NCI-H187 (cell line): ENCODE measurements at regions not wholly inside any gene's neighbourhood (a gene's known extent, or its start where the extent isn't known, plus 50 kb on each side); places are given as distances from the start of the nearest gene placed in this dataset.

Source experiments
- DNase-seq, 2 experiments: peaks; one replicate each; lab custom pipeline; 2025; lab: John Stamatoyannopoulos, UW

GRCh38 chr7:130912862-130913638, 179.0 kb upstream of the KLF14 start:
- DNase-seq = no peak

GRCh38 chr7:130913639-130914553, 179.9 kb upstream of the KLF14 start:
- DNase-seq = peak in 1 of 2 experiments; percentile 44

- DNase-seq = no peak
Measured at GRCh38 chr7:130914554-130915294, 180.7 kb upstream of the KLF14 start.

DNA sequence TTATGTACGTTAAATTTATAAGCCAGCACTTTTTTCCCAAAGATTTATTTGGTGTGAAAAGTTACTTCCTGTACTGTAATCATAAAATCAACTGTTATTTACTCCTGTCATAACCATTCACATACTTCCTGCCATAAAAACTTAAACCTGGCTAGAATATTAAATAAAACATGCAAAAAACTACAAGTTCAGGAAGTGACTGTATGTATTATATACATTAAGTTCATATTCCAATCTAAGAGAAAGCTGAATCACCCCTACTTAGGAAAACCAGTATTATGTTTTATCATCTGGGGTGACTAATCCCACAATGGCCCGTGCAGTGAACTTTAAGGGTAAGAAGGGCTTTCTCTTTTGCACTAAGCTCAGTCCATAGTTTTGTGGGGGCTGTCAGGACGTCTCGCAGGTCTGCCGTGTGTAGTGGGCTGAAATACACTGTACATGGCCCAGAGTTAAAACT, 183.7 kb upstream of the KLF14 start:
- DNase-seq = no peak

DNA sequence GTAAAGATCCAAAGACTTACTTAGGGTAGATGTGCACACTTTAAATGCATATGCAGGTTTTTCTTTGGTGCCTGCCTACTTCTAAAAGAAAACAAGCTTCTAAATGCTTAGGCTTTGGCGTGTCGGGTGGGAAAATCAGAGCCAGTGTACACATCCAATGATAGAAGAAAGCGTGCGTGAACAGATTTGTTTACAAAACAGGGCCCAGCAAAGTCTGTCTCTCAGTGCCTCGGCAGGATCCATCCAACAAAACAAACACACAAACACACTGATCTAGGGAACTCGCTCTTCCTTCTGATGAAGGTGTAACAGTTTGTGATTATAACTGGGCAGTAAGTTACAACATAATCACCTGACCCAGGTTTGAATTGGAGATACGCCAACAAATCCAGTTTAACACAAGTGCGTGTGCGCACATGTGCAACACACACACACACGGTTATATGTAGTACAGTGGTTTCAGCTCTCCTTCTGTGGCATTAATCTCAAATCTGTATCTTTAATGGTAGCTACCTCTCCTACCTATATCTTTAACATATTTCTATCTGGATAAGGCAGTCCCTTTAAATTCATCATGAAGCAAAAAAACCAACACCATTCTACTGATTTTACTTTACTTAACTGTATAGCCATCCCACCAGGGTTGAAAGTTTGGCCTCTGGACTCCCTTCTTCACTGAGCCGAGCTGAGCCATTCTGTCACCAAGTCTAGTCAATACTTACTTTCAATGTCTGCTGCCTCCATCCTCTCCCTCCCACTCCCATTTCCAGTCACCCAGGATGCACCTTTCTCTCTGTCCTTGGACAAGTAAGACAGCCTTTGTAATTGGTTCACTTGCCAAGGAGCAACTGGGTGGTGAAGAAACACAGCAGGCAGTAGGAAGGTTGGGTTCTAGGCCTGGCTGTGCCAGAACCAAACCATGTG, 184.4 kb upstream of the KLF14 start:
- DNase-seq = no peak

GRCh38 chr7:130919316-130920103, 185.5 kb upstream of the KLF14 start:
- DNase-seq = no peak

DNA sequence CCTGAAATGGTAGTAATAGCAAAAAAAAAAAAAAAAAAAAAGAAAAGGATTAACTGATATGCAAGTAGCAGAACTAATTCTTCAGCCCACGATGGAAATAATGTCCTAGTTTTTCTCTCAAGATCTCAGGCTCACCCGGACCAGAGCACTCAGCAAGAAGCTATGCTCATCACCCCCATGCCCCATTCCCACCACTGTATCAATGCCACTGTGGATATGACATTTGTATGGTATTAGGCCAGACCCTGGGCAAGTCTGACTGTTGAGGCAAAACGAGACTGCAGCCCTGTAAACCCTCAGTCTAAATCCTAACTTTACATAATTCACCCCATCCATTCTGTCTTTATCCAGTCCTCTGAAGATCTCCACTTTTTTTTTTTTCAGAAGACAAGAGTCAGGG, 186.1 kb upstream of the KLF14 start:
- no peak for DNase-seq

GRCh38 chr7:130921391-130922180, 187.6 kb upstream of the KLF14 start:
- no peak for DNase-seq

- no peak for DNase-seq
Measured at GRCh38 chr7:130922206-130923112, 188.5 kb upstream of the KLF14 start.

GRCh38 chr7:130923365-130923764, 189.4 kb upstream of the KLF14 start:
- no peak for DNase-seq

DNA sequence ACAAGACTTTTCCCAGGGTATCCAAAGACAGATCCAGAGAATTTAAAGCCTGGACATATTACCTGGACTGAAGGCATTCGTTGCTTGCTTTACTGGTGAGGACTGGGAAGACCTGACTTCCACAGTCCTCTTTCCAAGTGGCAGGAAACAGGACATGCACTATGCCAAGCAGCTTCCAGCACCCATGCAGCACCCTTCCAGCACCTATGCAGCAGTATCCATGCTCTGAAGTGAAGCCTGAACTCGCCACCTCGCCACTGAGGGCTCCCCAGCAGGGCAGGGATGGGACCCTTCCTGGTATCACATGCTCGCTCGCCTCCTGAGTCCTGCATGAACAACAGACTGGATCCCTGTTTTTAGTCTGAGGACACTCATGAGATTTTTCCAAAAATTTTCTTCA, 189.9 kb upstream of the KLF14 start:
- no peak for DNase-seq

GRCh38 chr7:130925136-130925794, 191.3 kb upstream of the KLF14 start:
- DNase-seq = no peak

- DNase-seq = no peak
Measured at GRCh38 chr7:130926001-130926691, 192.1 kb upstream of the KLF14 start.

DNA sequence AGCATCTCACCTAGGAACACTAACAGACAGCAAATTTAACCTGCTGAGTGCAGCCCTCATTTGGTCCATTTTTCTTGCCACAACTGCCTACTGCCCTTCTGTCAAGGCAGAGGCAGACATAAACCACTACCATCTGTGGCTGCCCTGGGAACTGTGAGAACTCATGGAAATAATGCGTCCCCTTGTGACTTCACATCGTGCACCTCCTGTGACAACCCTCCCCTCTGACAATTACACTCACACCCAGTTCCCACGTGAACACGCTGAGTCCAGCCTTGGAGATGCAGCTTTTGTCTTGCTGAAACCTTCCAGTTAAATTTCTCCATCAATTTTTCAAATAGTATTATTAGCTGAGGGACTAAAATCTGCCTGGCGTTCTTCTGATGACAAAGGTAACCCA, 193.1 kb upstream of the KLF14 start:
- DNase-seq = no peak

GRCh38 chr7:130927564-130927963, 193.6 kb upstream of the KLF14 start:
- no peak for DNase-seq

GRCh38 chr7:130929896-130930659, 196.1 kb upstream of the KLF14 start:
- DNase-seq = no peak

DNA sequence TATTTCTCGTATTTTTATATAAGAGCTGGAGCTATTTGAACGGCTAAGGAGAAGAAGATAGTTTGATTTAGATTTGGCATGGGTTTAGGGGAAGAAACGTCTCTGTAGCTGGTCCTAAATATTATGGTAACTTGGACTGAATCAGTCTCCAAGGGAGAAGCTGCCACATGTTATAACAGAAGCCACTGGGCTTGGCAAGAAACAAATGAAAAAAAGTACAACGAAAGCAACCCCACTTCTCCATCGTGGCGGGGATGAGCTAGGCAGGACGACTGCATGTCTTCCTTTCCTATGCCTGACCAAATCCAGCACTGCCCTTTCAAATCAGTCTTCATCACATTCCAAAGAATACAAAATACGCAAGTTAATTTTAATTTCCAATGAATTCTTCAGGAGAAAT, 196.7 kb upstream of the KLF14 start:
- no peak for DNase-seq
